Tibial nerve (tissue), 4 donors: ENCODE measurements at regions not wholly inside any gene's neighbourhood (a gene's known extent, or its start where the extent isn't known, plus 50 kb on each side); places are given as distances from the start of the nearest gene placed in this dataset.

ENCODE experiments used
- CTCF ChIP-seq, 5 experiments: fragments of 200-600 bp in 3 of 5; fragments of 450-650 bp in 2 of 5; sonication (generic) in 3 of 5; IDR thresholded peaks; one replicate each; pipeline ENCODE4 v1.5.1; 2016 to 2019; ENCODE audit warnings: antibody characterized with exemption in 5 of 5, mild to moderate bottlenecking in 3 of 5, moderate library complexity in 2 of 5
- EP300 ChIP-seq, 2 donors: sonication (generic); formaldehyde crosslinking; IDR thresholded peaks; one replicate each; pipeline ENCODE4 v1.6.1; 2017; ENCODE audit warnings: antibody characterized with exemption in 2 of 2, mild to moderate bottlenecking in 1 of 2
- POLR2A ChIP-seq, 2 donors: fragments of 450-650 bp; IDR thresholded peaks; one replicate each; pipeline ENCODE4 v1.6.1; 2017; ENCODE audit warnings: antibody characterized with exemption in 2 of 2, mild to moderate bottlenecking in 2 of 2, moderate library complexity in 2 of 2

GRCh38 chr4:79253924-79254323, 71.9 kb downstream of the NAA11 start:
- no peak for TF ChIP-seq CTCF (IDR thresholded peaks at IDR 0.05)
- TF ChIP-seq EP300 (IDR thresholded peaks at IDR 0.05) = no peak
- no peak for TF ChIP-seq POLR2A (IDR thresholded peaks at IDR 0.05)
